ENCODE measurements at regions not wholly inside any gene's neighbourhood (a gene's known extent, or its start where the extent isn't known, plus 50 kb on each side); places are given as distances from the start of the nearest gene placed in this dataset.

DNA sequence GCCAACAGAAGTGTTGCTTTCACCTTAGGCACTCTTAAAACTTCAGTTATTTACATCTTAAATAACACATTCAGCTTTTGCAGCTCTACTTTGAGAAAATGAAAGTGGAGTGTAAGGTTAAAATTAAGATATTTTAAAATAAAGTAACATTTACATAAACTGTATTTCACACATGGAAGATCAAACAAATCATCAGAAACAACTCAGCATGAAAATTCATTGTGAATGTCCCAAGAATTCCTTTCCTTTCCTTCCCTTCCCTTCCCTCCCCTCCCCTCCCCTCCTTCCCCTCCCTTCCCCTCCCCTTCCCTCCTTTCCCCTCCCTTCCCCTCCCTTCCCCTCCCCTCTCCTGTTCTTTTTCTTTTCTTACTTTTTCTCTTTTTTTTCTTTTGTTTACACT is 238.0 kb upstream of the DOK6 start:
- DNase-seq (ENCODE audit: low spot score): no peak
- no peaks in the 10 kb centered on the region for H3K36me3 ChIP-seq (ENCODE audit: control insufficient read depth in 4 of 4, insufficient read depth in 3 of 4, low read depth in 1 of 4, low read length in 3 of 4)
- H3K9ac ChIP-seq (ENCODE audit: low read depth in 1 of 2, low read length in 2 of 2): no peak overlapping the region
- H3K27ac ChIP-seq (ENCODE audit: low read depth in 1 of 2, low read length in 2 of 2): no peak overlapping the region
- H3K4me3 ChIP-seq (ENCODE audit: low read depth in 1 of 3, low read length in 3 of 3): no peak overlapping the region
- TF ChIP-seq RXRA (IDR thresholded peaks at IDR 0.05): no peak
- TF ChIP-seq GABPA (IDR thresholded peaks at IDR 0.05 in 1 of 2, conservative IDR thresholded peaks at IDR 0.05 in 1 of 2): no peak
- TF ChIP-seq RAD21 (IDR thresholded peaks at IDR 0.05): no peak
- no peak for TF ChIP-seq HNF4A (conservative IDR thresholded peaks at IDR 0.05)
- no peak for TF ChIP-seq SP1 (IDR thresholded peaks at IDR 0.05)
- no peak for TF ChIP-seq FOXA1 (IDR thresholded peaks at IDR 0.05)
- no peak for TF ChIP-seq YY1 (IDR thresholded peaks at IDR 0.05)
- TF ChIP-seq EGR1 (IDR thresholded peaks at IDR 0.05; ENCODE audit: low read depth in 2 of 2): no peak
- no peak for TF ChIP-seq TAF1 (conservative IDR thresholded peaks at IDR 0.05)
- no peak for TF ChIP-seq FOXA2 (IDR thresholded peaks at IDR 0.05)
- TF ChIP-seq MAX (IDR thresholded peaks at IDR 0.05): no peak
- H3K4me1 ChIP-seq (ENCODE audit: control insufficient read depth in 4 of 4, insufficient read depth in 4 of 4, low read length in 3 of 4): no peaks in the 10 kb centered on the region
- H3K9me3 ChIP-seq (ENCODE audit: control insufficient read depth in 4 of 4, low read length in 3 of 4): no peaks in the 10 kb centered on the region
- H3K27me3 ChIP-seq (ENCODE audit: control insufficient read depth in 4 of 4, insufficient read depth in 4 of 4, low read length in 3 of 4): no peaks in the 10 kb centered on the region

DNA sequence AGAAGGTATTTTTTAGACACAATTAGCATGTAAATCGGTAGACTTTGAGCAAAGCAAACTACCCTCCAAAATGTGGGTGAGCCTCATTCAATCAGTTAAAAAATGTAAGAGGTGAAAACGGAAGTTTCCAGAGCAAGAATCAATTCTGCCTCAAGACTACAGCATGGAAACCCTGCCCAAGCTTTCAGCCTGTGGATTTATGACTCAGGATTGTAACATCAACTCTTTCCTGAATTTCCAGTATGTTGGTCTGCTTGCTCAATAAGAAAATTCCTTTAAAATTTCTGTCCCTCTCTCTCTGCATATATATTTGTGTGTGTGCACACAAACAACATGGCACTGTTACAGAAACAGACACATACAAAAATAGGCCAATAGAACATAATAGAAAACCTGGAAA is 228.6 kb upstream of the DOK6 start:
- Histone ChIP-seq H3K27me3 (ENCODE audit: control insufficient read depth in 4 of 4, insufficient read depth in 4 of 4, low read length in 3 of 4) (no peaks in the 10 kb centered on the region), H3K9me3 (ENCODE audit: control insufficient read depth in 4 of 4, low read length in 3 of 4) (no peaks in the 10 kb centered on the region), H3K9ac (ENCODE audit: low read depth in 1 of 2, low read length in 2 of 2) (no peak overlapping the region), H3K4me3 (ENCODE audit: low read depth in 1 of 3, low read length in 3 of 3) (no peak overlapping the region), H3K27ac (ENCODE audit: low read depth in 1 of 2, low read length in 2 of 2) (no peak overlapping the region), H3K4me1 (ENCODE audit: control insufficient read depth in 4 of 4, insufficient read depth in 4 of 4, low read length in 3 of 4) (no peaks in the 10 kb centered on the region), H3K36me3 (ENCODE audit: control insufficient read depth in 4 of 4, insufficient read depth in 3 of 4, low read depth in 1 of 4, low read length in 3 of 4) (no peaks in the 10 kb centered on the region)
- WGBS: 87% methylated on average over 2 of the region's 2 CpGs
- no peak for TF ChIP-seq FOXA1 (IDR thresholded peaks at IDR 0.05)
- TF ChIP-seq, protein P1, sequence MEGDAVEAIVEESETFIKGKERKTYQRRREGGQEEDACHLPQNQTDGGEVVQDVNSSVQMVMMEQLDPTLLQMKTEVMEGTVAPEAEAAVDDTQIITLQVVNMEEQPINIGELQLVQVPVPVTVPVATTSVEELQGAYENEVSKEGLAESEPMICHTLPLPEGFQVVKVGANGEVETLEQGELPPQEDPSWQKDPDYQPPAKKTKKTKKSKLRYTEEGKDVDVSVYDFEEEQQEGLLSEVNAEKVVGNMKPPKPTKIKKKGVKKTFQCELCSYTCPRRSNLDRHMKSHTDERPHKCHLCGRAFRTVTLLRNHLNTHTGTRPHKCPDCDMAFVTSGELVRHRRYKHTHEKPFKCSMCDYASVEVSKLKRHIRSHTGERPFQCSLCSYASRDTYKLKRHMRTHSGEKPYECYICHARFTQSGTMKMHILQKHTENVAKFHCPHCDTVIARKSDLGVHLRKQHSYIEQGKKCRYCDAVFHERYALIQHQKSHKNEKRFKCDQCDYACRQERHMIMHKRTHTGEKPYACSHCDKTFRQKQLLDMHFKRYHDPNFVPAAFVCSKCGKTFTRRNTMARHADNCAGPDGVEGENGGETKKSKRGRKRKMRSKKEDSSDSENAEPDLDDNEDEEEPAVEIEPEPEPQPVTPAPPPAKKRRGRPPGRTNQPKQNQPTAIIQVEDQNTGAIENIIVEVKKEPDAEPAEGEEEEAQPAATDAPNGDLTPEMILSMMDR (IDR thresholded peaks at IDR 0.05; ENCODE audit: low read depth, low read length, missing input control): no peak
- TF ChIP-seq MAX (IDR thresholded peaks at IDR 0.05): no peak
- TF ChIP-seq, protein P2, sequence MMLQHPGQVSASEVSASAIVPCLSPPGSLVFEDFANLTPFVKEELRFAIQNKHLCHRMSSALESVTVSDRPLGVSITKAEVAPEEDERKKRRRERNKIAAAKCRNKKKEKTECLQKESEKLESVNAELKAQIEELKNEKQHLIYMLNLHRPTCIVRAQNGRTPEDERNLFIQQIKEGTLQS (IDR thresholded peaks at IDR 0.05): no peak
- TF ChIP-seq TAF1 (conservative IDR thresholded peaks at IDR 0.05): no peak
- TF ChIP-seq GABPA (IDR thresholded peaks at IDR 0.05 in 1 of 2, conservative IDR thresholded peaks at IDR 0.05 in 1 of 2): no peak
- TF ChIP-seq RAD21 (IDR thresholded peaks at IDR 0.05): no peak
- no peak for TF ChIP-seq HNF4G (IDR thresholded peaks at IDR 0.05)
- no peak for TF ChIP-seq EGR1 (IDR thresholded peaks at IDR 0.05; ENCODE audit: low read depth in 2 of 2)
- TF ChIP-seq HNF4A (conservative IDR thresholded peaks at IDR 0.05): no peak
- TF ChIP-seq RXRA (IDR thresholded peaks at IDR 0.05): no peak
- TF ChIP-seq SP1 (IDR thresholded peaks at IDR 0.05): no peak
- TF ChIP-seq, protein P3, sequence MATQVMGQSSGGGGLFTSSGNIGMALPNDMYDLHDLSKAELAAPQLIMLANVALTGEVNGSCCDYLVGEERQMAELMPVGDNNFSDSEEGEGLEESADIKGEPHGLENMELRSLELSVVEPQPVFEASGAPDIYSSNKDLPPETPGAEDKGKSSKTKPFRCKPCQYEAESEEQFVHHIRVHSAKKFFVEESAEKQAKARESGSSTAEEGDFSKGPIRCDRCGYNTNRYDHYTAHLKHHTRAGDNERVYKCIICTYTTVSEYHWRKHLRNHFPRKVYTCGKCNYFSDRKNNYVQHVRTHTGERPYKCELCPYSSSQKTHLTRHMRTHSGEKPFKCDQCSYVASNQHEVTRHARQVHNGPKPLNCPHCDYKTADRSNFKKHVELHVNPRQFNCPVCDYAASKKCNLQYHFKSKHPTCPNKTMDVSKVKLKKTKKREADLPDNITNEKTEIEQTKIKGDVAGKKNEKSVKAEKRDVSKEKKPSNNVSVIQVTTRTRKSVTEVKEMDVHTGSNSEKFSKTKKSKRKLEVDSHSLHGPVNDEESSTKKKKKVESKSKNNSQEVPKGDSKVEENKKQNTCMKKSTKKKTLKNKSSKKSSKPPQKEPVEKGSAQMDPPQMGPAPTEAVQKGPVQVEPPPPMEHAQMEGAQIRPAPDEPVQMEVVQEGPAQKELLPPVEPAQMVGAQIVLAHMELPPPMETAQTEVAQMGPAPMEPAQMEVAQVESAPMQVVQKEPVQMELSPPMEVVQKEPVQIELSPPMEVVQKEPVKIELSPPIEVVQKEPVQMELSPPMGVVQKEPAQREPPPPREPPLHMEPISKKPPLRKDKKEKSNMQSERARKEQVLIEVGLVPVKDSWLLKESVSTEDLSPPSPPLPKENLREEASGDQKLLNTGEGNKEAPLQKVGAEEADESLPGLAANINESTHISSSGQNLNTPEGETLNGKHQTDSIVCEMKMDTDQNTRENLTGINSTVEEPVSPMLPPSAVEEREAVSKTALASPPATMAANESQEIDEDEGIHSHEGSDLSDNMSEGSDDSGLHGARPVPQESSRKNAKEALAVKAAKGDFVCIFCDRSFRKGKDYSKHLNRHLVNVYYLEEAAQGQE (IDR thresholded peaks at IDR 0.05): no peak
- no peak for TF ChIP-seq JUND (IDR thresholded peaks at IDR 0.05)
- TF ChIP-seq, protein P4, sequence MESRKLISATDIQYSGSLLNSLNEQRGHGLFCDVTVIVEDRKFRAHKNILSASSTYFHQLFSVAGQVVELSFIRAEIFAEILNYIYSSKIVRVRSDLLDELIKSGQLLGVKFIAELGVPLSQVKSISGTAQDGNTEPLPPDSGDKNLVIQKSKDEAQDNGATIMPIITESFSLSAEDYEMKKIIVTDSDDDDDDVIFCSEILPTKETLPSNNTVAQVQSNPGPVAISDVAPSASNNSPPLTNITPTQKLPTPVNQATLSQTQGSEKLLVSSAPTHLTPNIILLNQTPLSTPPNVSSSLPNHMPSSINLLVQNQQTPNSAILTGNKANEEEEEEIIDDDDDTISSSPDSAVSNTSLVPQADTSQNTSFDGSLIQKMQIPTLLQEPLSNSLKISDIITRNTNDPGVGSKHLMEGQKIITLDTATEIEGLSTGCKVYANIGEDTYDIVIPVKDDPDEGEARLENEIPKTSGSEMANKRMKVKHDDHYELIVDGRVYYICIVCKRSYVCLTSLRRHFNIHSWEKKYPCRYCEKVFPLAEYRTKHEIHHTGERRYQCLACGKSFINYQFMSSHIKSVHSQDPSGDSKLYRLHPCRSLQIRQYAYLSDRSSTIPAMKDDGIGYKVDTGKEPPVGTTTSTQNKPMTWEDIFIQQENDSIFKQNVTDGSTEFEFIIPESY (IDR thresholded peaks at IDR 0.05): no peak
- no peak for TF ChIP-seq FOXA2 (IDR thresholded peaks at IDR 0.05)
- no peak for TF ChIP-seq NR2F2 (IDR thresholded peaks at IDR 0.05)
- no peak for TF ChIP-seq YY1 (IDR thresholded peaks at IDR 0.05)
- no peak for DNase-seq (ENCODE audit: low spot score)
